ENCODE measurements at regions not wholly inside any gene's neighbourhood (a gene's known extent, or its start where the extent isn't known, plus 50 kb on each side); places are given as distances from the start of the nearest gene placed in this dataset.

DNA sequence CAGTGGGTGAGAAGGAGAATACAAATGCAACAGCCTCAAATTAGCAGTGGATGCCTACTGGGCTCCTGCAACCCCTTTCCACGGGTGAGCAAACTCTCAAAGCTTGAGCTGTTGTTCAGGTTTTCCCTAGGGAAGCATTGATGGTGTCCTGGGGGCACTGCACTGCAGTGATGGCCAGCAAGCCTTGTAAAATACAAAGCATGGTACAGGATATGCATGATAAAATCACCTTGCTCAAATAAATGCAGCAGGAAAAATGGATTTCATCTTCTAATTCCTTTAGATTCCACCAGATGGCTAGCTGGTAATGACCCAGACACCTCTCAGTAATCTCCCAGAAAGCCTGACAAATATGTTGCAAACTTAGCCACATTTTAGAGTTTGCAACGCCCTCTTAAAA lies 698.2 kb downstream of the TRIB2 start:
- intact Hi-C loops (cut with micrococcal nuclease) = no loop called here
- no TSS peak for BruUV-seq (replicated peaks)
- H3K9me1 ChIP-seq (replicated peaks; ENCODE audit: control insufficient read depth, extremely low read depth, insufficient read depth, low read length) = no peaks in the 10 kb centered on the region
- no peaks in the 10 kb centered on the region for H3K36me3 ChIP-seq (ENCODE audit: control insufficient read depth in 2 of 2, extremely low read depth in 1 of 2, insufficient read depth in 2 of 2, low read length in 2 of 2)
- H3K79me2 ChIP-seq (ENCODE audit: control insufficient read depth, insufficient read depth, low read length) = no peaks in the 10 kb centered on the region
- CTCF ChIA-PET = no interaction called here
- FAIRE-seq = no peak
- no peak overlapping the region for H3K27ac ChIP-seq (ENCODE audit: insufficient read depth, low read depth, low read length)
- no peak for DNase-seq (ENCODE audit: low read depth, low spot score)
- no peak overlapping the region for H3K4me2 ChIP-seq (ENCODE audit: insufficient read depth, low read length)
- dilution Hi-C loops (cut with MboI; ENCODE audit: extremely low pct_ligation_motif_present, low sequenced_read_pairs) = no loop called here
- TF ChIP-seq JUN (IDR thresholded peaks at IDR 0.05; ENCODE audit: borderline replicate concordance, insufficient read depth, insufficient read length, low read depth) (no peak), MYC (IDR thresholded peaks at IDR 0.05; ENCODE audit: low read depth, low read length) (no peak), POLR2AphosphoS5 (IDR thresholded peaks at IDR 0.05; ENCODE audit: insufficient read depth, low read depth, low read length) (no peak), EZH2 (IDR thresholded peaks at IDR 0.05; ENCODE audit: borderline replicate concordance, low read depth, low read length, severe bottlenecking) (no peak), GATA2 (IDR thresholded peaks at IDR 0.05; ENCODE audit: insufficient read depth, insufficient read length, low read depth, low read length) (no peak)
- TF ChIP-seq, protein P1, sequence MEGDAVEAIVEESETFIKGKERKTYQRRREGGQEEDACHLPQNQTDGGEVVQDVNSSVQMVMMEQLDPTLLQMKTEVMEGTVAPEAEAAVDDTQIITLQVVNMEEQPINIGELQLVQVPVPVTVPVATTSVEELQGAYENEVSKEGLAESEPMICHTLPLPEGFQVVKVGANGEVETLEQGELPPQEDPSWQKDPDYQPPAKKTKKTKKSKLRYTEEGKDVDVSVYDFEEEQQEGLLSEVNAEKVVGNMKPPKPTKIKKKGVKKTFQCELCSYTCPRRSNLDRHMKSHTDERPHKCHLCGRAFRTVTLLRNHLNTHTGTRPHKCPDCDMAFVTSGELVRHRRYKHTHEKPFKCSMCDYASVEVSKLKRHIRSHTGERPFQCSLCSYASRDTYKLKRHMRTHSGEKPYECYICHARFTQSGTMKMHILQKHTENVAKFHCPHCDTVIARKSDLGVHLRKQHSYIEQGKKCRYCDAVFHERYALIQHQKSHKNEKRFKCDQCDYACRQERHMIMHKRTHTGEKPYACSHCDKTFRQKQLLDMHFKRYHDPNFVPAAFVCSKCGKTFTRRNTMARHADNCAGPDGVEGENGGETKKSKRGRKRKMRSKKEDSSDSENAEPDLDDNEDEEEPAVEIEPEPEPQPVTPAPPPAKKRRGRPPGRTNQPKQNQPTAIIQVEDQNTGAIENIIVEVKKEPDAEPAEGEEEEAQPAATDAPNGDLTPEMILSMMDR (IDR thresholded peaks at IDR 0.05; ENCODE audit: extremely low read depth in 1 of 2, insufficient read depth in 1 of 2, low read depth in 1 of 2, low read length in 2 of 2) = no peak
- TF ChIP-seq, protein P2, sequence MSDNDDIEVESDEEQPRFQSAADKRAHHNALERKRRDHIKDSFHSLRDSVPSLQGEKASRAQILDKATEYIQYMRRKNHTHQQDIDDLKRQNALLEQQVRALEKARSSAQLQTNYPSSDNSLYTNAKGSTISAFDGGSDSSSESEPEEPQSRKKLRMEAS (IDR thresholded peaks at IDR 0.05; ENCODE audit: insufficient read depth, insufficient read length) = no peak
- no peak overlapping the region for H3K4me3 ChIP-seq (replicated peaks in 1 of 3; ENCODE audit: insufficient read depth in 1 of 3, low read depth in 1 of 3, low read length in 3 of 3)
- no peak overlapping the region for H2AFZ ChIP-seq (ENCODE audit: low read depth, low read length)
- no peak overlapping the region for H3K9ac ChIP-seq (replicated peaks; ENCODE audit: extremely low read depth, insufficient read depth, low read length)
- H3K9me3 ChIP-seq (replicated peaks; ENCODE audit: control insufficient read depth, insufficient read depth, low read length) = peaks cover 4% of the 10 kb centered on the region
- no peaks in the 10 kb centered on the region for H3K27me3 ChIP-seq (ENCODE audit: control insufficient read depth in 2 of 2, insufficient read depth in 2 of 2, low read length in 2 of 2)
- no peaks in the 10 kb centered on the region for H4K20me1 ChIP-seq (replicated peaks; ENCODE audit: control insufficient read depth, extremely low read depth, insufficient read depth, low read length)
- H3K4me1 ChIP-seq (ENCODE audit: control insufficient read depth, extremely low read depth, insufficient read depth, low read length) = no peaks in the 10 kb centered on the region
- POLR2A ChIA-PET = no interaction called here

All from endothelial cell of umbilical vein (primary cell).